T-cell (primary cell): ENCODE measurements at regions not wholly inside any gene's neighbourhood (a gene's known extent, or its start where the extent isn't known, plus 50 kb on each side); places are given as distances from the start of the nearest gene placed in this dataset.

Experiments used
- ATAC-seq, 4 experiments: fragments of 200-7000 bp in 3 of 4; fragments of 150-1000 bp in 1 of 4; cut with Tn5 transposase; replicated peaks in 1 of 4; 1 replicate in 3 of 4; 2 replicates in 1 of 4; pipeline ENCODE4 v1.10.0; 2021; ENCODE audit warnings: moderate library complexity in 3 of 4, mild to moderate bottlenecking in 2 of 4, moderate number of reproducible peaks in 1 of 4
- CTCF ChIA-PET, 2 donors: fragments of 300-600 bp; sonication (Branson Sonifier 250); formaldehyde crosslinking; loops; one replicate each; lab custom pipeline; 2022; ENCODE audit warnings: antibody characterized with exemption in 2 of 2; lab: Charles Lee
- POLR2A ChIA-PET, 2 donors: fragments of 300-600 bp; sonication (Branson Sonifier 250); formaldehyde crosslinking; loops; one replicate each; lab custom pipeline; 2022; ENCODE audit warnings: antibody characterized with exemption in 2 of 2; lab: Charles Lee
- DNase-seq, 35 experiments: peaks; one replicate each; pipeline versions ENCODE4 v3.0.0 to v3.0.0-alpha.2; 2013 to 2023
- H3K27ac ChIP-seq: one replicate; pipeline ENCODE4 v1.5.1; 2013; ENCODE audit warnings: low read length
- H3K27me3 ChIP-seq, 2 experiments: replicated peaks in 1 of 2; 1 replicate in 1 of 2; 2 replicates in 1 of 2; pipeline versions ENCODE4 v1.6.1 to v1.7.0; 2013; ENCODE audit warnings: low read length in 1 of 2, mixed read lengths in 1 of 2; ENCODE audit not compliant: control insufficient read depth in 2 of 2, insufficient read depth in 2 of 2; ENCODE audit errors: extremely low read depth in 1 of 2
- H3K36me3 ChIP-seq, 2 donors: 1 replicate in 1 of 2; 2 replicates in 1 of 2; pipeline versions ENCODE4 v1.6.1 to v1.7.0; 2013; ENCODE audit warnings: low read length in 1 of 2; ENCODE audit not compliant: control insufficient read depth in 2 of 2, insufficient read depth in 1 of 2; ENCODE audit errors: extremely low read depth in 1 of 2
- H3K4me1 ChIP-seq, 2 experiments: 1 replicate in 1 of 2; 2 replicates in 1 of 2; pipeline versions ENCODE4 v1.6.1 to v1.7.0; 2013; ENCODE audit warnings: low read length in 2 of 2, mixed read lengths in 1 of 2; ENCODE audit not compliant: insufficient read depth in 2 of 2, control insufficient read depth in 1 of 2; ENCODE audit errors: extremely low read depth in 1 of 2
- H3K4me3 ChIP-seq, 2 donors: 1 replicate in 1 of 2; 2 replicates in 1 of 2; pipeline versions ENCODE4 v1.5.1 to v1.7.0; 2013; ENCODE audit warnings: mild to moderate bottlenecking in 2 of 2, low read length in 1 of 2, moderate library complexity in 1 of 2; ENCODE audit not compliant: control insufficient read depth in 1 of 2; ENCODE audit errors: extremely low read depth in 1 of 2
- H3K9me3 ChIP-seq: 2 replicates; pipeline ENCODE4 v1.7.0; 2013
- H3K27ac Mint-ChIP-seq, 2 donors: one replicate each; pipeline ENCODE4 v1.8.0; 2020 to 2021; ENCODE audit warnings: mild to moderate bottlenecking in 2 of 2, mixed read lengths in 2 of 2
- H3K27me3 Mint-ChIP-seq, 2 donors: one replicate each; pipeline ENCODE4 v1.8.0; 2021 to 2022; ENCODE audit warnings: mixed read lengths in 2 of 2
- H3K36me3 Mint-ChIP-seq: one replicate; pipeline ENCODE4 v1.8.0; 2021; ENCODE audit warnings: mixed read lengths
- H3K4me1 Mint-ChIP-seq, 3 donors: one replicate each; pipeline ENCODE4 v1.8.0; 2020 to 2022; ENCODE audit warnings: mixed read lengths in 3 of 3, mild to moderate bottlenecking in 1 of 3
- H3K4me3 Mint-ChIP-seq, 3 donors: one replicate each; pipeline ENCODE4 v1.8.0; 2020 to 2022; ENCODE audit warnings: mild to moderate bottlenecking in 3 of 3, mixed read lengths in 3 of 3, moderate library complexity in 3 of 3
- H3K9me3 Mint-ChIP-seq, 3 donors: one replicate each; pipeline ENCODE4 v1.8.0; 2020 to 2022; ENCODE audit warnings: mixed read lengths in 3 of 3
- WGBS: methylation state at CpG from one replicate; pipeline ENCODE4 v1.1.5; 2013; ENCODE audit warnings: missing lambda C conversion rate; ENCODE audit not compliant: insufficient coverage; 5-methylcytosine and 5-hydroxymethylcytosine counted together

- Mint-ChIP-seq H3K9me3 (peaks cover 0 to 4% (median 0%) of the 10 kb centered on the region in 3 donors), H3K36me3 (no peaks in the 10 kb centered on the region), H3K27ac (no peak overlapping the region), H3K27me3 (peaks cover 2 to 11% of the 10 kb centered on the region in 2 donors), H3K4me3 (no peak overlapping the region), H3K4me1 (no peaks in the 10 kb centered on the region)
- ChIA-PET POLR2A (no interaction called here), CTCF (no interaction called here)
- no peak overlapping the region for H3K27ac ChIP-seq
- ATAC-seq (no peak), DNase-seq (no peak)
- no peaks in the 10 kb centered on the region for H3K27me3 ChIP-seq
- no peaks in the 10 kb centered on the region for H3K4me1 ChIP-seq
- H3K4me3 ChIP-seq: no peak overlapping the region
- no peaks in the 10 kb centered on the region for H3K9me3 ChIP-seq
- no CpG with 5 or more reads among the region's 1 CpG for WGBS
- H3K36me3 ChIP-seq: no peaks in the 10 kb centered on the region
Measured at GRCh38 chr1:209389258-209389657, 194.3 kb upstream of the CAMK1G start.

DNA sequence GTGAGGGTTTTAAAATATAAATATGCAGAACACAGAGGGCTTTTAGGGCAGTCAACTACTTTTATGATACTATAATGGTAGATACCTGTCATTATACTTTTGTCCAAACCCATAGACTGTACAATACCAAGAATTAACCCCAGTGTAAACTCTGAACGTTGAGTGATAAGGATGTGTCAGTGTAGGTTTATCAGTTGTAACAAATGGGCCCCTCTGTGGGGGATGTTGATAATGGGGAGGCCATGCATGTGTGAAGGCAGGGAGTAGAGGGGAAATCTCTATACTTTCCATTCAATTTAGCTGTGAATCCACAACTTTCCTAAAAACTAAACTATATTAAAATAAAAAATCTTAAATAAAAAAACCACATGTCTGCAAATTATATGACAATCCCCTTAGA, 193.5 kb upstream of the CAMK1G start:
- ChIA-PET CTCF (interaction anchor here in 1 of 2 donors (0.6 kb wide), 1 partner anchor 79 kb away, joined by 9 read pairs; no protein-coding TSS in a partner anchor), POLR2A (no interaction called here)
- Mint-ChIP-seq H3K27me3 (peaks cover 3 to 11% of the 10 kb centered on the region in 2 donors), H3K9me3 (peaks cover 0 to 4% (median 0%) of the 10 kb centered on the region in 3 donors), H3K4me3 (no peak overlapping the region), H3K36me3 (no peaks in the 10 kb centered on the region), H3K4me1 (no peaks in the 10 kb centered on the region), H3K27ac (no peak overlapping the region)
- DNase-seq (no peak), ATAC-seq (no peak)
- WGBS: no CpG with 5 or more reads among the region's 1 CpG
- Histone ChIP-seq H3K27me3 (no peaks in the 10 kb centered on the region), H3K4me1 (no peaks in the 10 kb centered on the region), H3K9me3 (no peaks in the 10 kb centered on the region), H3K4me3 (no peak overlapping the region), H3K27ac (no peak overlapping the region), H3K36me3 (no peaks in the 10 kb centered on the region)

- no peaks in the 10 kb centered on the region for H3K4me1 Mint-ChIP-seq
- 33% methylated on average over 1 of the region's 1 CpG for WGBS
- Histone ChIP-seq H3K27me3 (no peaks in the 10 kb centered on the region), H3K9me3 (no peaks in the 10 kb centered on the region), H3K27ac (no peak overlapping the region), H3K4me1 (no peaks in the 10 kb centered on the region), H3K4me3 (no peak overlapping the region), H3K36me3 (no peaks in the 10 kb centered on the region)
- DNase-seq: no peak
- no peak overlapping the region for H3K27ac Mint-ChIP-seq
- peaks cover 11 to 16% of the 10 kb centered on the region in 2 donors for H3K27me3 Mint-ChIP-seq
- CTCF ChIA-PET: no interaction called here
- peaks cover 0 to under 1% (median 0%) of the 10 kb centered on the region in 3 donors for H3K9me3 Mint-ChIP-seq
- H3K36me3 Mint-ChIP-seq: no peaks in the 10 kb centered on the region
- no peak overlapping the region for H3K4me3 Mint-ChIP-seq
- no peak for ATAC-seq
- POLR2A ChIA-PET: no interaction called here
Measured at GRCh38 chr1:209390764-209391163, 192.8 kb upstream of the CAMK1G start.

- no peaks in the 10 kb centered on the region for H3K4me1 Mint-ChIP-seq
- H3K9me3 Mint-ChIP-seq: no peaks in the 10 kb centered on the region
- H3K36me3 Mint-ChIP-seq: no peaks in the 10 kb centered on the region
- whole genome bisulfite sequencing: no CpG with 5 or more reads among the region's 2 CpGs
- Histone ChIP-seq H3K4me1 (no peaks in the 10 kb centered on the region), H3K4me3 (no peak overlapping the region), H3K27ac (no peak overlapping the region), H3K9me3 (no peaks in the 10 kb centered on the region), H3K27me3 (no peaks in the 10 kb centered on the region), H3K36me3 (no peaks in the 10 kb centered on the region)
- ATAC-seq (no peak), DNase-seq (no peak)
- H3K4me3 Mint-ChIP-seq: no peak overlapping the region
- POLR2A ChIA-PET: no interaction called here
- peaks cover 11 to 23% of the 10 kb centered on the region in 2 donors for H3K27me3 Mint-ChIP-seq
- CTCF ChIA-PET: no interaction called here
- H3K27ac Mint-ChIP-seq: no peak overlapping the region
Measured at GRCh38 chr1:209391792-209392191, 191.7 kb upstream of the CAMK1G start.

- ChIA-PET CTCF (interaction anchor here in 1 of 2 donors (0.6 kb wide), 1 partner anchor 167 kb away, joined by 3 read pairs; no protein-coding TSS in a partner anchor), POLR2A (no interaction called here)
- Histone ChIP-seq H3K4me3 (no peak overlapping the region), H3K4me1 (no peaks in the 10 kb centered on the region), H3K27ac (no peak overlapping the region), H3K27me3 (no peaks in the 10 kb centered on the region), H3K9me3 (no peaks in the 10 kb centered on the region), H3K36me3 (no peaks in the 10 kb centered on the region)
- DNase-seq (no peak), ATAC-seq (no peak)
- Mint-ChIP-seq H3K9me3 (no peaks in the 10 kb centered on the region), H3K27me3 (peaks cover 13 to 27% of the 10 kb centered on the region in 2 donors), H3K36me3 (no peaks in the 10 kb centered on the region), H3K27ac (no peak overlapping the region), H3K4me1 (no peaks in the 10 kb centered on the region), H3K4me3 (no peak overlapping the region)
- WGBS: 47% methylated on average over 3 of the region's 7 CpGs
Measured at GRCh38 chr1:209395169-209395568, 188.3 kb upstream of the CAMK1G start.

DNA sequence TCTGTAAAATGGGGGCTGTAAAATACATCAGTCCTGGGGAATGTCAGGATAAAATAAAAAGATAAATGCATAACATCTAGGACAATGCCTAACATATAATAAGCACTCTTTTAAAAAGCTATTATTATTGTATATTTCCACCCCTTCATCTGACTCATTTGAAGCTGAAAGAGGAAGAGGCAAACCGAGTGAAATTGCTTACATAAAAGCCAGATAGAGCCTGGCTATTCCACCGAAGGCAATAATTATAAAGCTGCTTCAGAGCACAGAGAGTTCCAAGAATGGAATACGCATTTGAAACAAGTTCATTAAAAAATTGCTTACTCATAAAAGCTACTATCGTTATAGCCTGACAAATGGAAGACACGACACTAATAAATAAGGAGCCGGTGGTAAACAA, 186.1 kb upstream of the CAMK1G start:
- POLR2A ChIA-PET: no interaction called here

GRCh38 chr1:209397910-209398309, 185.6 kb upstream of the CAMK1G start:
- no peak overlapping the region for H3K27ac ChIP-seq
- no peak for ATAC-seq
- H3K9me3 ChIP-seq: no peaks in the 10 kb centered on the region
- H3K4me1 ChIP-seq: no peaks in the 10 kb centered on the region
- no peaks in the 10 kb centered on the region for H3K27me3 ChIP-seq
- ChIA-PET CTCF (no interaction called here), POLR2A (no interaction called here)
- WGBS: 94% methylated on average over 3 of the region's 3 CpGs
- no peak overlapping the region for H3K4me3 Mint-ChIP-seq
- no peaks in the 10 kb centered on the region for H3K36me3 ChIP-seq
- H3K4me3 ChIP-seq: no peak overlapping the region
- DNase-seq: no peak
- H3K27me3 Mint-ChIP-seq: peaks cover 13 to 25% of the 10 kb centered on the region in 2 donors
- no peak overlapping the region for H3K27ac Mint-ChIP-seq
- H3K9me3 Mint-ChIP-seq: no peaks in the 10 kb centered on the region
- no peaks in the 10 kb centered on the region for H3K36me3 Mint-ChIP-seq
- H3K4me1 Mint-ChIP-seq: no peaks in the 10 kb centered on the region

More for the DNA sequence above, 186.1 kb upstream of the CAMK1G start:
- Mint-ChIP-seq H3K4me3 (no peak overlapping the region), H3K4me1 (no peaks in the 10 kb centered on the region), H3K27me3 (peaks cover 13 to 25% of the 10 kb centered on the region in 2 donors), H3K9me3 (no peaks in the 10 kb centered on the region), H3K36me3 (no peaks in the 10 kb centered on the region), H3K27ac (no peak overlapping the region)
- Histone ChIP-seq H3K4me3 (no peak overlapping the region), H3K4me1 (no peaks in the 10 kb centered on the region), H3K27me3 (no peaks in the 10 kb centered on the region), H3K36me3 (no peaks in the 10 kb centered on the region), H3K9me3 (no peaks in the 10 kb centered on the region), H3K27ac (no peak overlapping the region)
- WGBS: 67% methylated on average over 1 of the region's 6 CpGs
- CTCF ChIA-PET: no interaction called here
- ATAC-seq (no peak), DNase-seq (no peak)
